Fibroblast of lung (primary cell): ENCODE measurements at regions not wholly inside any gene's neighbourhood (a gene's known extent, or its start where the extent isn't known, plus 50 kb on each side); places are given as distances from the start of the nearest gene placed in this dataset.

ENCODE experiments used
- DNase-seq, 2 donors: peaks; one replicate each; pipeline versions ENCODE4 v3.0.0 to v3.0.0-alpha.2; 2010; ENCODE audit warnings: low read depth in 2 of 2
- H2AFZ ChIP-seq: 2 replicates; pipeline ENCODE4 v1.5.1; 2012; ENCODE audit warnings: low read length, control low read depth, inconsistent platforms
- H3K27ac ChIP-seq: 2 replicates; pipeline ENCODE4 v1.5.1; 2011; ENCODE audit warnings: low read length, control low read depth; ENCODE audit not compliant: insufficient read depth
- H3K27me3 ChIP-seq: 2 replicates; pipeline ENCODE4 v1.5.1; 2011; ENCODE audit warnings: mild to moderate bottlenecking, low read length; ENCODE audit not compliant: control insufficient read depth, insufficient read depth
- H3K36me3 ChIP-seq: 2 replicates; pipeline ENCODE4 v1.5.1; 2011; ENCODE audit warnings: low read length; ENCODE audit not compliant: control insufficient read depth, insufficient read depth
- H3K4me1 ChIP-seq: 2 replicates; pipeline ENCODE4 v1.5.1; 2011; ENCODE audit warnings: low read length; ENCODE audit not compliant: control insufficient read depth, insufficient read depth; ENCODE audit errors: extremely low read depth
- H3K4me2 ChIP-seq: 2 replicates; pipeline ENCODE4 v1.5.1; 2011; ENCODE audit warnings: low read length, control low read depth; ENCODE audit not compliant: insufficient read depth; ENCODE audit errors: extremely low read depth
- H3K4me3 ChIP-seq, 4 experiments: fragments of 200-600 bp in 1 of 4; sonication (generic) in 1 of 4; replicated peaks in 1 of 4; 2 replicates each; pipeline ENCODE4 v1.5.1; 2011 to 2016; ENCODE audit warnings: low read length in 4 of 4, low read depth in 3 of 4, mild to moderate bottlenecking in 3 of 4, control low read depth in 2 of 4, inconsistent platforms in 1 of 4, mixed read lengths in 1 of 4; ENCODE audit not compliant: insufficient read depth in 1 of 4; ENCODE audit errors: control extremely low read depth in 1 of 4
- H3K79me2 ChIP-seq: 2 replicates; pipeline ENCODE4 v1.5.1; 2012; ENCODE audit warnings: mild to moderate bottlenecking, low read length, inconsistent platforms; ENCODE audit not compliant: control insufficient read depth, insufficient read depth
- H3K9ac ChIP-seq: 2 replicates; pipeline ENCODE4 v1.5.1; 2011; ENCODE audit warnings: mild to moderate bottlenecking, low read length, control low read depth; ENCODE audit not compliant: insufficient read depth
- H3K9me3 ChIP-seq: 2 replicates; pipeline ENCODE4 v1.5.1; 2012; ENCODE audit warnings: low read depth, low read length; ENCODE audit not compliant: control insufficient read depth, insufficient read depth
- H4K20me1 ChIP-seq: 2 replicates; pipeline ENCODE4 v1.5.1; 2011; ENCODE audit warnings: low read length; ENCODE audit not compliant: control insufficient read depth, insufficient read depth; ENCODE audit errors: extremely low read depth
- CTCF ChIP-seq, 2 donors: IDR thresholded peaks in 1 of 2; conservative IDR thresholded peaks in 1 of 2; 1 replicate in 1 of 2; 2 replicates in 1 of 2; pipeline ENCODE4 v1.5.1; 2011 to 2012; ENCODE audit warnings: low read length in 2 of 2, control low read depth in 1 of 2, inconsistent platforms in 1 of 2, low read depth in 1 of 2, mild to moderate bottlenecking in 1 of 2
- EZH2 ChIP-seq: IDR thresholded peaks from 2 replicates; pipeline ENCODE4 v1.5.1; 2012; ENCODE audit warnings: low read length, control low read depth, mild to moderate bottlenecking; ENCODE audit errors: missing control alignments

GRCh38 chr14:87467578-87467977 is 525.4 kb downstream of the GALC start:
- Histone ChIP-seq H3K4me1 (no peaks in the 10 kb centered on the region), H3K4me3 (no peak overlapping the region), H3K36me3 (no peaks in the 10 kb centered on the region), H2AFZ (no peak overlapping the region), H3K79me2 (no peaks in the 10 kb centered on the region), H3K9ac (no peak overlapping the region), H4K20me1 (no peaks in the 10 kb centered on the region), H3K9me3 (no peaks in the 10 kb centered on the region), H3K4me2 (no peak overlapping the region), H3K27me3 (no peaks in the 10 kb centered on the region), H3K27ac (no peak overlapping the region)
- no peak for DNase-seq
- no peak for TF ChIP-seq EZH2
- no peak for TF ChIP-seq CTCF (conservative IDR thresholded peaks at IDR 0.05 in 1 of 2, IDR thresholded peaks at IDR 0.05 in 1 of 2; ENCODE audit: low read depth in 1 of 2, low read length in 2 of 2)

- Histone ChIP-seq H3K4me2 (no peak overlapping the region), H3K36me3 (no peaks in the 10 kb centered on the region), H4K20me1 (no peaks in the 10 kb centered on the region), H3K4me3 (no peak overlapping the region), H3K27ac (no peak overlapping the region), H3K9ac (no peak overlapping the region), H3K4me1 (no peaks in the 10 kb centered on the region), H3K27me3 (no peaks in the 10 kb centered on the region), H3K79me2 (no peaks in the 10 kb centered on the region), H2AFZ (no peak overlapping the region), H3K9me3 (no peaks in the 10 kb centered on the region)
- no peak for DNase-seq
- TF ChIP-seq CTCF (conservative IDR thresholded peaks at IDR 0.05 in 1 of 2, IDR thresholded peaks at IDR 0.05 in 1 of 2; ENCODE audit: low read depth in 1 of 2, low read length in 2 of 2) (no peak), EZH2 (no peak)
Measured at GRCh38 chr14:87465770-87466169, 527.2 kb downstream of the GALC start.

GRCh38 chr14:87461704-87462103 is 531.3 kb downstream of the GALC start:
- H3K79me2 ChIP-seq = no peaks in the 10 kb centered on the region
- H3K4me1 ChIP-seq = no peaks in the 10 kb centered on the region
- H4K20me1 ChIP-seq = no peaks in the 10 kb centered on the region
- no peak overlapping the region for H3K4me2 ChIP-seq
- H3K9ac ChIP-seq = no peak overlapping the region
- no peak for DNase-seq
- no peaks in the 10 kb centered on the region for H3K27me3 ChIP-seq
- H3K36me3 ChIP-seq = no peaks in the 10 kb centered on the region
- TF ChIP-seq EZH2 (no peak), CTCF (conservative IDR thresholded peaks at IDR 0.05 in 1 of 2, IDR thresholded peaks at IDR 0.05 in 1 of 2; ENCODE audit: low read depth in 1 of 2, low read length in 2 of 2) (no peak)
- H2AFZ ChIP-seq = no peak overlapping the region
- no peaks in the 10 kb centered on the region for H3K9me3 ChIP-seq
- H3K4me3 ChIP-seq = no peak overlapping the region
- H3K27ac ChIP-seq = no peak overlapping the region
